ENCODE measurements at regions not wholly inside any gene's neighbourhood (a gene's known extent, or its start where the extent isn't known, plus 50 kb on each side); places are given as distances from the start of the nearest gene placed in this dataset.

- TF ChIP-seq CTCF (IDR thresholded peaks at IDR 0.05; ENCODE audit: borderline replicate concordance, extremely low read depth, low read length, poor library complexity, severe bottlenecking) (no peak), EZH2 (IDR thresholded peaks at IDR 0.05; ENCODE audit: borderline replicate concordance, low read depth, low read length, severe bottlenecking) (no peak)
Observed at GRCh38 chr5:21024966-21025365, 1037.0 kb upstream of the CDH18 start.

Data from DND-41 (cell line).